Hepatocyte (in vitro differentiated cells): ENCODE measurements at regions not wholly inside any gene's neighbourhood (a gene's known extent, or its start where the extent isn't known, plus 50 kb on each side); places are given as distances from the start of the nearest gene placed in this dataset.
A peak's percentile ranks its signal among the peaks of the same experiment; 100 is the strongest.

Source experiments
- DNase-seq: peaks from one replicate; pipeline ENCODE4 v3.0.0-alpha.2; 2016; ENCODE audit warnings: low spot score
- H2AFZ ChIP-seq: fragments of 200-600 bp; sonication (generic); 2 replicates; pipeline ENCODE4 v1.6.0; 2016; ENCODE audit warnings: antibody characterized with exemption, mild to moderate bottlenecking
- H3K27ac ChIP-seq: fragments of 200-600 bp; sonication (generic); 2 replicates; pipeline ENCODE4 v1.5.1; 2016; ENCODE audit warnings: mild to moderate bottlenecking
- H3K27me3 ChIP-seq: fragments of 200-600 bp; sonication (generic); 2 replicates; pipeline ENCODE4 v1.6.1; 2016
- H3K36me3 ChIP-seq: fragments of 200-600 bp; sonication (generic); replicated peaks from 2 replicates; pipeline ENCODE4 v1.5.1; 2016; ENCODE audit warnings: low read depth; ENCODE audit not compliant: insufficient read depth
- H3K4me1 ChIP-seq: fragments of 200-600 bp; sonication (generic); 2 replicates; pipeline ENCODE4 v1.5.1; 2016; ENCODE audit warnings: mild to moderate bottlenecking, moderate library complexity; ENCODE audit not compliant: insufficient read depth
- H3K4me2 ChIP-seq: fragments of 200-600 bp; sonication (generic); 2 replicates; pipeline ENCODE4 v1.6.0; 2016
- H3K4me3 ChIP-seq: fragments of 200-600 bp; sonication (generic); 2 replicates; pipeline ENCODE4 v1.5.1; 2016; ENCODE audit warnings: mild to moderate bottlenecking
- H3K79me2 ChIP-seq: fragments of 200-600 bp; sonication (generic); 2 replicates; pipeline ENCODE4 v1.6.0; 2017; ENCODE audit warnings: mild to moderate bottlenecking
- H3K9me2 ChIP-seq: fragments of 200-600 bp; sonication (generic); replicated peaks from 2 replicates; pipeline ENCODE4 v1.6.0; 2017; ENCODE audit warnings: mild to moderate bottlenecking; ENCODE audit not compliant: insufficient read depth
- H3K9me3 ChIP-seq: fragments of 200-600 bp; sonication (generic); 2 replicates; pipeline ENCODE4 v1.5.1; 2016; ENCODE audit warnings: low read depth, mild to moderate bottlenecking
- H4K20me1 ChIP-seq: fragments of 200-600 bp; sonication (generic); 2 replicates; pipeline ENCODE4 v1.6.0; 2016; ENCODE audit warnings: mild to moderate bottlenecking; ENCODE audit not compliant: insufficient read depth, poor library complexity, severe bottlenecking
- CTCF ChIP-seq: fragments of 200-600 bp; sonication (generic); IDR thresholded peaks from 2 replicates; pipeline ENCODE4 v1.5.1; 2016; ENCODE audit warnings: antibody characterized with exemption, mild to moderate bottlenecking; ENCODE audit not compliant: poor library complexity
- EZH2 ChIP-seq: fragments of 200-600 bp; sonication (generic); IDR thresholded peaks from 2 replicates; pipeline ENCODE4 v1.6.1; 2016; ENCODE audit warnings: antibody characterized with exemption, mild to moderate bottlenecking, borderline replicate concordance
- EZH2phosphoT487 ChIP-seq: fragments of 200-600 bp; sonication (generic); IDR thresholded peaks from one replicate; pipeline ENCODE4 v1.6.1; 2018; ENCODE audit warnings: antibody characterized with exemption, mild to moderate bottlenecking, low read depth, moderate library complexity; ENCODE audit not compliant: unreplicated experiment, severe bottlenecking
- WGBS: methylation state at CpG from one replicate; pipeline ENCODE4 v1.1.6; 2016; ENCODE audit warnings: low lambda C conversion rate; ENCODE audit errors: missing lambda C conversion rate; 5-methylcytosine and 5-hydroxymethylcytosine counted together

- WGBS = 59% methylated on average over 3 of the region's 3 CpGs
- Histone ChIP-seq H2AFZ (peak overlapping the region; percentile 18), H3K4me1 (no peaks in the 10 kb centered on the region), H3K9me2 (no peaks in the 10 kb centered on the region), H3K4me2 (no peak overlapping the region), H3K36me3 (no peaks in the 10 kb centered on the region), H3K27me3 (no peaks in the 10 kb centered on the region), H3K79me2 (no peaks in the 10 kb centered on the region), H3K4me3 (no peak overlapping the region), H3K27ac (no peak overlapping the region), H4K20me1 (no peaks in the 10 kb centered on the region), H3K9me3 (no peaks in the 10 kb centered on the region)
- TF ChIP-seq CTCF = no peak
- no peak for TF ChIP-seq EZH2
- TF ChIP-seq EZH2phosphoT487 = no peak
- DNase-seq = no peak
Observed at GRCh38 chr4:148686449-148686848, 244.2 kb upstream of the NR3C2 start.

GRCh38 chr4:148684638-148685037 lies 242.4 kb upstream of the NR3C2 start:
- Histone ChIP-seq H3K36me3 (no peaks in the 10 kb centered on the region), H3K4me3 (no peak overlapping the region), H3K9me3 (no peaks in the 10 kb centered on the region), H3K27me3 (no peaks in the 10 kb centered on the region), H2AFZ (no peak overlapping the region), H4K20me1 (no peaks in the 10 kb centered on the region), H3K79me2 (no peaks in the 10 kb centered on the region), H3K9me2 (no peaks in the 10 kb centered on the region), H3K27ac (no peak overlapping the region), H3K4me2 (no peak overlapping the region), H3K4me1 (no peaks in the 10 kb centered on the region)
- no peak for TF ChIP-seq EZH2phosphoT487
- no peak for TF ChIP-seq EZH2
- no peak for TF ChIP-seq CTCF
- 87% methylated on average over 1 of the region's 1 CpG for WGBS
- no peak for DNase-seq

GRCh38 chr4:148680884-148681283 lies 238.7 kb upstream of the NR3C2 start:
- Histone ChIP-seq H4K20me1 (no peaks in the 10 kb centered on the region), H3K9me2 (no peaks in the 10 kb centered on the region), H3K4me3 (no peak overlapping the region), H3K27ac (no peak overlapping the region), H3K36me3 (no peaks in the 10 kb centered on the region), H3K9me3 (no peaks in the 10 kb centered on the region), H3K4me2 (no peak overlapping the region), H3K79me2 (no peaks in the 10 kb centered on the region), H3K4me1 (no peaks in the 10 kb centered on the region), H3K27me3 (no peaks in the 10 kb centered on the region), H2AFZ (no peak overlapping the region)
- TF ChIP-seq CTCF = no peak
- TF ChIP-seq EZH2phosphoT487 = no peak
- no peak for TF ChIP-seq EZH2
- no peak for DNase-seq
- WGBS = 65% methylated on average over 2 of the region's 2 CpGs

GRCh38 chr4:148676344-148676743 lies 234.1 kb upstream of the NR3C2 start:
- no peak for TF ChIP-seq EZH2phosphoT487

More at GRCh38 chr4:148676344-148676743, 234.1 kb upstream of the NR3C2 start:
- no peaks in the 10 kb centered on the region for H4K20me1 ChIP-seq
- H3K9me2 ChIP-seq = no peaks in the 10 kb centered on the region
- no peaks in the 10 kb centered on the region for H3K4me1 ChIP-seq
- no peaks in the 10 kb centered on the region for H3K36me3 ChIP-seq
- no peak overlapping the region for H3K27ac ChIP-seq
- no peak overlapping the region for H2AFZ ChIP-seq
- no peaks in the 10 kb centered on the region for H3K9me3 ChIP-seq
- DNase-seq = no peak
- H3K4me2 ChIP-seq = no peak overlapping the region
- H3K4me3 ChIP-seq = no peak overlapping the region
- H3K79me2 ChIP-seq = no peaks in the 10 kb centered on the region
- H3K27me3 ChIP-seq = no peaks in the 10 kb centered on the region
